GM12878 (cell line): ENCODE measurements at regions not wholly inside any gene's neighbourhood (a gene's known extent, or its start where the extent isn't known, plus 50 kb on each side); places are given as distances from the start of the nearest gene placed in this dataset.

Experiments
- ATAC-seq: fragments of 200-7000 bp; cut with Tn5 transposase; 3 replicates; pipeline ENCODE4 v1.9.1; 2020; ENCODE audit warnings: mild to moderate bottlenecking, moderate library complexity
- BruUV-seq: library from RNA; stranded (reverse); fragments of 400-500 nt; replicated peaks from 2 replicates; lab custom pipeline; 2021; lab: Mats Ljungman, UMichigan
- CTCF ChIA-PET: fragments of 300-600 bp; sonication (Branson Sonifier 250); formaldehyde crosslinking; extraction: SDS; loops from one replicate; lab custom pipeline; 2021; ENCODE audit warnings: inconsistent platforms; lab: Yijun Ruan, JAX
- POLR2A ChIA-PET: fragments of 350-600 bp; formaldehyde crosslinking; extraction: SDS; loops from one replicate; lab custom pipeline; 2021; ENCODE audit warnings: inconsistent platforms; lab: Charles Lee
- RAD21 ChIA-PET: fragments of 300-600 bp; sonication (Branson Sonifier 250); formaldehyde crosslinking; loops from one replicate; lab custom pipeline; 2023; ENCODE audit warnings: antibody characterized with exemption; ENCODE audit not compliant: unreplicated experiment; lab: Charles Lee
- SMC1A ChIA-PET: fragments of 300-600 bp; sonication (Branson Sonifier 250); formaldehyde crosslinking; loops from one replicate; lab custom pipeline; 2023; ENCODE audit not compliant: unreplicated experiment, uncharacterized antibody; lab: Charles Lee
- DNase-seq: peaks from one replicate; pipeline ENCODE4 v3.0.0-alpha.2; 2011; ENCODE audit warnings: low read depth, low spot score
- FAIRE-seq: peaks from 3 replicates; lab custom pipeline; 2011; peaks lifted over from hg19 to GRCh38; lab: Jason Lieb, UNC
- H2AFZ ChIP-seq: 2 replicates; pipeline ENCODE4 v1.6.0; 2011; ENCODE audit warnings: low read depth, low read length, control low read depth; ENCODE audit not compliant: control insufficient read depth
- H3K27ac ChIP-seq: 2 replicates; pipeline ENCODE4 v1.5.1; 2011; ENCODE audit warnings: control low read depth; ENCODE audit not compliant: control insufficient read depth, insufficient read depth
- H3K27me3 ChIP-seq, 2 experiments: replicated peaks in 1 of 2; 2 replicates each; pipeline versions ENCODE4 v1.6.0 to v1.6.1; 2011; ENCODE audit warnings: low read length in 1 of 2; ENCODE audit not compliant: control insufficient read depth in 2 of 2, insufficient read depth in 2 of 2
- H3K36me3 ChIP-seq, 2 experiments: 2 replicates each; pipeline ENCODE4 v1.5.1; 2011; ENCODE audit warnings: low read length in 1 of 2; ENCODE audit not compliant: control insufficient read depth in 2 of 2, insufficient read depth in 2 of 2
- H3K4me1 ChIP-seq: 2 replicates; pipeline ENCODE4 v1.6.1; 2011; ENCODE audit warnings: mild to moderate bottlenecking, low read length, moderate library complexity, mixed read lengths; ENCODE audit not compliant: control insufficient read depth, insufficient read depth
- H3K4me2 ChIP-seq: 2 replicates; pipeline ENCODE4 v1.6.0; 2011; ENCODE audit warnings: control low read depth; ENCODE audit not compliant: control insufficient read depth, insufficient read depth
- H3K4me3 ChIP-seq: fragments of 200-600 bp; sonication (generic); 2 replicates; pipeline ENCODE4 v1.5.1; 2016
- H3K79me2 ChIP-seq: 2 replicates; pipeline ENCODE4 v1.6.0; 2011; ENCODE audit warnings: low read length; ENCODE audit not compliant: control insufficient read depth, insufficient read depth
- H3K9ac ChIP-seq: 2 replicates; pipeline ENCODE4 v1.8.0; 2011; ENCODE audit warnings: low read length, control low read depth, mixed read lengths; ENCODE audit not compliant: control insufficient read depth, insufficient read depth
- H3K9me3 ChIP-seq: replicated peaks from 3 replicates; pipeline ENCODE4 v1.5.1; 2011; ENCODE audit warnings: mild to moderate bottlenecking, low read length; ENCODE audit not compliant: control insufficient read depth, insufficient read depth
- H4K20me1 ChIP-seq: 2 replicates; pipeline ENCODE4 v1.6.0; 2011; ENCODE audit not compliant: control insufficient read depth, insufficient read depth
- ASH2L ChIP-seq: fragments of 300-600, 200-600 bp; sonication (generic); IDR thresholded peaks from 2 replicates; pipeline ENCODE4 v1.6.1; 2017; ENCODE audit warnings: low read depth, mild to moderate bottlenecking, borderline replicate concordance
- BMI1 ChIP-seq: fragments of 450-650 bp; IDR thresholded peaks from 2 replicates; pipeline ENCODE4 v1.6.1; 2016; ENCODE audit warnings: mild to moderate bottlenecking, moderate library complexity, borderline replicate concordance
- CHD1 ChIP-seq: IDR thresholded peaks from 2 replicates; pipeline ENCODE4 v1.6.1; 2012; ENCODE audit warnings: low read depth, low read length, improper control_type of control experiment
- DPF2 ChIP-seq: fragments of 450-650 bp; IDR thresholded peaks from 2 replicates; pipeline ENCODE4 v1.6.1; 2017; ENCODE audit warnings: mild to moderate bottlenecking
- EP300 ChIP-seq, 2 experiments: fragments of 150-350 bp in 1 of 2; IDR thresholded peaks; 2 replicates each; pipeline ENCODE4 v1.6.1; 2011 to 2012; ENCODE audit warnings: low read depth in 2 of 2, low read length in 2 of 2, borderline replicate concordance in 1 of 2, improper control_type of control experiment in 1 of 2, inconsistent platforms in 1 of 2; ENCODE audit not compliant: control insufficient read depth in 1 of 2
- HCFC1 ChIP-seq: fragments of 150-350 bp; IDR thresholded peaks from 2 replicates; pipeline ENCODE4 v1.6.1; 2014; ENCODE audit warnings: low read length
- KAT2A ChIP-seq: conservative IDR thresholded peaks from 2 replicates; pipeline ENCODE4 v1.6.1; 2011; ENCODE audit warnings: low read depth, low read length; ENCODE audit not compliant: control insufficient read depth
- PBX3 ChIP-seq: IDR thresholded peaks from 2 replicates; pipeline ENCODE4 v1.6.1; 2011; ENCODE audit warnings: mild to moderate bottlenecking, low read depth, low read length, moderate library complexity; ENCODE audit not compliant: insufficient replicate concordance
- POLR2A ChIP-seq: IDR thresholded peaks from 2 replicates; pipeline ENCODE4 v1.6.1; 2011; ENCODE audit warnings: low read depth, mild to moderate bottlenecking, low read length
- SPI1 ChIP-seq: IDR thresholded peaks from 2 replicates; pipeline ENCODE4 v1.6.1; 2011; ENCODE audit warnings: low read depth, mild to moderate bottlenecking, low read length, moderate library complexity, borderline replicate concordance; ENCODE audit not compliant: insufficient read depth
- TARDBP ChIP-seq: IDR thresholded peaks from 2 replicates; pipeline ENCODE4 v1.6.1; 2016; ENCODE audit warnings: borderline replicate concordance
- TCF12 ChIP-seq: IDR thresholded peaks from 2 replicates; pipeline ENCODE4 v1.6.1; 2011; ENCODE audit warnings: low read depth, mild to moderate bottlenecking, low read length
- ZBTB40 ChIP-seq: fragments of 450-650 bp; IDR thresholded peaks from 2 replicates; pipeline ENCODE4 v1.6.1; 2016; ENCODE audit warnings: mild to moderate bottlenecking, moderate library complexity, borderline replicate concordance
- ZNF207 ChIP-seq: fragments of 450-650 bp; IDR thresholded peaks from 2 replicates; pipeline ENCODE4 v1.6.1; 2014; ENCODE audit warnings: antibody characterized with exemption, mild to moderate bottlenecking, borderline replicate concordance
- WGBS: methylation state at CpG from one replicate; pipeline ENCODE4 v1.1.6; 2016; ENCODE audit warnings: low lambda C conversion rate; ENCODE audit not compliant: insufficient replicate concordance, insufficient coverage; ENCODE audit errors: missing lambda C conversion rate; 5-methylcytosine and 5-hydroxymethylcytosine counted together
- in situ Hi-C: fragments of 300-500 bp; cut with MboI; formaldehyde crosslinking; loops from 9 replicates; pipeline ENCODE4 v1.14.3; 2018; ENCODE audit warnings: mixed read lengths
- intact Hi-C: fragments of 100-400 bp; cut with micrococcal nuclease; formaldehyde crosslinking; loops from one replicate; pipeline ENCODE4 v1.14.2; 2022; ENCODE audit not compliant: unreplicated experiment

GRCh38 chr11:104259121-104259610, 95.2 kb upstream of the PDGFD start:
- Histone ChIP-seq H4K20me1 (no peaks in the 10 kb centered on the region), H3K4me2 (no peak overlapping the region), H3K36me3 (no peaks in the 10 kb centered on the region), H3K79me2 (no peaks in the 10 kb centered on the region), H3K9ac (no peak overlapping the region), H2AFZ (no peak overlapping the region), H3K4me3 (no peak overlapping the region), H3K9me3 (no peaks in the 10 kb centered on the region), H3K27me3 (peaks cover 0 to 4% of the 10 kb centered on the region in 2 experiments; a peak in 2 of 4 replicates), H3K4me1 (no peaks in the 10 kb centered on the region), H3K27ac (no peak overlapping the region)
- FAIRE-seq: no peak
- intact Hi-C loops: no loop called here
- ATAC-seq: no peak
- POLR2A ChIA-PET: no interaction called here
- in situ Hi-C loops: no loop called here
- DNase-seq: no peak
- TF ChIP-seq POLR2A: no peak
- TF ChIP-seq ASH2L: no peak
- TF ChIP-seq SPI1: no peak
- TF ChIP-seq ZBTB40: no peak
- no peak for TF ChIP-seq ZNF207
- no peak for TF ChIP-seq EP300 (IDR thresholded peaks at IDR 0.05; ENCODE audit: borderline replicate concordance in 1 of 2, control insufficient read depth in 1 of 2, low read depth in 2 of 2, low read length in 2 of 2)
- no peak for TF ChIP-seq CHD1
- TF ChIP-seq BMI1: no peak
- TF ChIP-seq TARDBP: no peak
- no peak for TF ChIP-seq TCF12
- no peak for TF ChIP-seq PBX3
- TF ChIP-seq DPF2: no peak
- TF ChIP-seq HCFC1: no peak
- no peak for TF ChIP-seq KAT2A
- 17% methylated on average over 4 of the region's 4 CpGs for WGBS
- SMC1A ChIA-PET: no interaction called here
- RAD21 ChIA-PET: no interaction called here
- no TSS peak for BruUV-seq
- CTCF ChIA-PET: no interaction called here
